HepG2 (cell line): ENCODE measurements at regions not wholly inside any gene's neighbourhood (a gene's known extent, or its start where the extent isn't known, plus 50 kb on each side); places are given as distances from the start of the nearest gene placed in this dataset.

ENCODE experiments used
- HCFC1 ChIP-seq: fragments of 150-350 bp; IDR thresholded peaks from 2 replicates; pipeline ENCODE4 v1.6.1; 2014; ENCODE audit warnings: low read depth, low read length
- KMT2B ChIP-seq: IDR thresholded peaks from 2 replicates; pipeline ENCODE4 v1.6.1; 2016; ENCODE audit warnings: missing genetic modification reagents, missing compliant biosample characterization
- SRSF4 ChIP-seq: fragments of 200-400 bp; formaldehyde crosslinking; IDR thresholded peaks from one replicate; pipeline ENCODE4 v1.6.1; 2018; ENCODE audit warnings: mild to moderate bottlenecking, low read depth, low read length, moderate library complexity; ENCODE audit not compliant: poor library complexity, severe bottlenecking
- YY1 ChIP-seq: IDR thresholded peaks from 2 replicates; pipeline ENCODE4 v1.6.1; 2011; ENCODE audit warnings: low read length, low read depth, moderate library complexity, mild to moderate bottlenecking; ENCODE audit not compliant: insufficient read depth, insufficient replicate concordance
- ZNF20 ChIP-seq: sonication (generic); formaldehyde crosslinking; IDR thresholded peaks from 2 replicates; pipeline ENCODE4 v1.4.0; 2020; ENCODE audit warnings: mild to moderate bottlenecking, moderate library complexity, missing genetic modification reagents
- ZNF296 ChIP-seq: sonication (generic); formaldehyde crosslinking; conservative IDR thresholded peaks from 2 replicates; pipeline ENCODE4 v1.5.0; 2020; ENCODE audit warnings: mild to moderate bottlenecking, missing genetic modification reagents
- ZNF350 ChIP-seq: sonication (generic); formaldehyde crosslinking; IDR thresholded peaks from 2 replicates; pipeline ENCODE4 v1.4.0; 2020; ENCODE audit warnings: mild to moderate bottlenecking, low read depth, missing genetic modification reagents, borderline replicate concordance

DNA sequence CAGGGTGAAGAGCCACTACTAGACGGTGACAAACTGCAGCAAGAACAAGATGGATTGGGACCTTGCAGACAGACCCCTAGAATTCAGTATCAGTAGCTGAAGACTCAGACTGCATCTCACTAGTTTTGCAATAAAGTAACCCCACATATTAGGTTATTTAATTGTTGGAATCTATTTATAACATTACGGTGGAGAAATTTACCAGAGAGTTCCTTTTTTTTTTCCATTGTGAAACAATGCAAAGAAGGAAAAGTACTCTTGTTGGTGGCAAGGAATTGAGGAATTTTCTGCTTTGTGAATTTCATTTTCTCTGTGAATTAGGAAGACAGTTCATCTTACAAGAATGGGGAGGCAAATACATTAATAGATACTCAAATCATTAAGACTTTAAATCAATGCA lies 185.7 kb upstream of the PPFIA2 start:
- TF ChIP-seq ZNF296 (CRISPR knock-in tag) (no peak), ZNF350 (CRISPR knock-in tag) (no peak), SRSF4 (no peak), YY1 (no peak), ZNF20 (CRISPR knock-in tag) (no peak), KMT2B (no peak), HCFC1 (no peak)
